ENCODE measurements at regions not wholly inside any gene's neighbourhood (a gene's known extent, or its start where the extent isn't known, plus 50 kb on each side); places are given as distances from the start of the nearest gene placed in this dataset.

- TF ChIP-seq POLR2AphosphoS2 (IDR thresholded peaks at IDR 0.05; ENCODE audit: low read length): no peak
- TF ChIP-seq PCBP1 (IDR thresholded peaks at IDR 0.05; ENCODE audit: low read depth, low read length, poor library complexity, severe bottlenecking): no peak
- no peak for TF ChIP-seq CHD4 (IDR thresholded peaks at IDR 0.05; ENCODE audit: insufficient read depth, insufficient replicate concordance, low read depth, low read length, poor library complexity, severe bottlenecking)
- TF ChIP-seq PATZ1 (CRISPR knock-in tag; IDR thresholded peaks at IDR 0.05; ENCODE audit: borderline replicate concordance): no peak
Measured at GRCh38 chr2:149825473-149825872, 237.9 kb upstream of the MMADHC start.

Measured in K562 (cell line).